ENCODE measurements at regions not wholly inside any gene's neighbourhood (a gene's known extent, or its start where the extent isn't known, plus 50 kb on each side); places are given as distances from the start of the nearest gene placed in this dataset.

GRCh38 chr20:29419378-29419777 lies 1838.1 kb upstream of the DEFB115 start:
- TF ChIP-seq CTCF (IDR thresholded peaks at IDR 0.05): no peak
- TF ChIP-seq EP300 (IDR thresholded peaks at IDR 0.05): no peak
